ENCODE measurements at regions not wholly inside any gene's neighbourhood (a gene's known extent, or its start where the extent isn't known, plus 50 kb on each side); places are given as distances from the start of the nearest gene placed in this dataset.
"Not testable (repeated sequence)": the region's sequence is repeated elsewhere in the genome, so short reads cannot be mapped to it uniquely, and the experiment has no call there.

DNA sequence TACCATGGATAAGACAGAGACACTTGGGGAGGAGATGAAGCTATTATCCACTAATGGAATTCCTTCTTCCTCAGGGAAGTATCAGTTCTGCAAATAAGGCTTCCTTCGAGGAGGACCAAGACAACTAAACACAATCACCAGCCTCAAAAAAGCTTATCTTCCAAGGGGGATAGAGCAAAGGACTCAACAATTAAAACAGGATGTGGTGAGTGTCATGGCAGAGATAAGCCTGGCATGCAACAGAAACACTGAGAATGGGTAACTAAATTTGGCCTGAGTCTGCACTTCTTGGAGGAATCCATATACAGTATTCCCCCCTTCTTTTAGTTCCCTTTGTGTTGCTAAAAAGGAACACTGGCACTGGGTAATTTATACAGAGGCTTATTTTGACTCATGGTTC is 1285.2 kb downstream of the GATA3 start:
- TF ChIP-seq, protein P1, sequence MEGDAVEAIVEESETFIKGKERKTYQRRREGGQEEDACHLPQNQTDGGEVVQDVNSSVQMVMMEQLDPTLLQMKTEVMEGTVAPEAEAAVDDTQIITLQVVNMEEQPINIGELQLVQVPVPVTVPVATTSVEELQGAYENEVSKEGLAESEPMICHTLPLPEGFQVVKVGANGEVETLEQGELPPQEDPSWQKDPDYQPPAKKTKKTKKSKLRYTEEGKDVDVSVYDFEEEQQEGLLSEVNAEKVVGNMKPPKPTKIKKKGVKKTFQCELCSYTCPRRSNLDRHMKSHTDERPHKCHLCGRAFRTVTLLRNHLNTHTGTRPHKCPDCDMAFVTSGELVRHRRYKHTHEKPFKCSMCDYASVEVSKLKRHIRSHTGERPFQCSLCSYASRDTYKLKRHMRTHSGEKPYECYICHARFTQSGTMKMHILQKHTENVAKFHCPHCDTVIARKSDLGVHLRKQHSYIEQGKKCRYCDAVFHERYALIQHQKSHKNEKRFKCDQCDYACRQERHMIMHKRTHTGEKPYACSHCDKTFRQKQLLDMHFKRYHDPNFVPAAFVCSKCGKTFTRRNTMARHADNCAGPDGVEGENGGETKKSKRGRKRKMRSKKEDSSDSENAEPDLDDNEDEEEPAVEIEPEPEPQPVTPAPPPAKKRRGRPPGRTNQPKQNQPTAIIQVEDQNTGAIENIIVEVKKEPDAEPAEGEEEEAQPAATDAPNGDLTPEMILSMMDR (IDR thresholded peaks at IDR 0.05): no peak
- no peaks in the 10 kb centered on the region for H3K36me3 Mint-ChIP-seq (ENCODE audit: low read depth)
- H3K27ac Mint-ChIP-seq: no peak overlapping the region
- no peaks in the 10 kb centered on the region for H3K4me1 Mint-ChIP-seq
- H3K4me3 Mint-ChIP-seq: no peak overlapping the region
- DNase-seq: no peak
- peaks cover 9% of the 10 kb centered on the region for H3K27me3 Mint-ChIP-seq (ENCODE audit: low read depth, poor library complexity)
- H3K9me3 Mint-ChIP-seq: peaks cover 2% of the 10 kb centered on the region

GRCh38 chr10:9342885-9343570 is 1288.5 kb downstream of the GATA3 start:
- no peak for DNase-seq
- TF ChIP-seq, protein P1 (IDR thresholded peaks at IDR 0.05): peak; percentile 85
- Mint-ChIP-seq H3K4me1 (no peaks in the 10 kb centered on the region), H3K27me3 (ENCODE audit: low read depth, poor library complexity) (peaks cover 9% of the 10 kb centered on the region), H3K4me3 (no peak overlapping the region), H3K27ac (no peak overlapping the region), H3K36me3 (ENCODE audit: low read depth) (no peaks in the 10 kb centered on the region), H3K9me3 (peaks cover 29% of the 10 kb centered on the region)

DNA sequence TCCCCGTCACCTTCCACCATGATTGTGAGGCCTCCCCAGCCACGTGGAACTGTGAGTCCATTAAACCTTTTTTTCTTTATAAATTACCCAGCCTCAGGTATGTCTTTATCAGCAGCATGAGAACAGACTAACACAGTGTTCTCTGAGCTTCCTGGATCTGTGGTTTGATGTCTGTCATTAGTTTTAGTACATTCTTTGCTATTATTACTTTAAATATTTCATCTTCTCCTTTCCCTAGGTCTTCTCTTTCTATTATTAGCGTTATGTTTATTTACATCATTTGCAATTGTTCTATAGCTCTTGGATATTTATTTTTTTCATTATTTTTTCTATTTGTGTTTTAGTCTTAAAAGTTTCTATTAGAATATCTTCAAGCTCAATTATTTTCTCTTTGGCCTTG is 1293.4 kb downstream of the GATA3 start:
- H3K27me3 Mint-ChIP-seq (ENCODE audit: low read depth, poor library complexity); H3K4me3 Mint-ChIP-seq; H3K4me1 Mint-ChIP-seq; DNase-seq; H3K36me3 Mint-ChIP-seq (ENCODE audit: low read depth); H3K27ac Mint-ChIP-seq: not testable (repeated sequence)
- peaks cover 33% of the 10 kb centered on the region for H3K9me3 Mint-ChIP-seq

DNA sequence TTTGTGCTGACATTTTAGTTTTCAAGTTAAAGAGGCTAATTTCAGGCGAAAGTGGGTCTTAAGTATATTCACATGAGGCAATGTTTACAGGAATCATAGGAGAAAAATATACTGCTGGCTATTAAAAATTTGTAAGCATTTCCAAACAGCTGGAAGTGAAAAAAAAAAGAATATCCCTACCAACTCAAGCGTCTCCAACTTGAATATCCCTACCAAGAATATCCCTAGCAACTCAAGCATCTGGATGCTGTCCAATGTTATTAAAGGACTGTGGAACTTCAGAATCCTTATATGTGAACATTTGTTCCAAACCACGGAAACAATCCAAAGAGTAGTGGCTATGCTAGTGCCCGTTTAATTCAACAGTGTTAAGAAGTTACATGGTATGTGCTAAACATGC is 1303.0 kb downstream of the GATA3 start:
- Mint-ChIP-seq H3K27me3 (ENCODE audit: low read depth, poor library complexity) (peaks cover 5% of the 10 kb centered on the region), H3K4me1 (no peaks in the 10 kb centered on the region), H3K9me3 (no peaks in the 10 kb centered on the region), H3K36me3 (ENCODE audit: low read depth) (no peaks in the 10 kb centered on the region), H3K4me3 (no peak overlapping the region), H3K27ac (no peak overlapping the region)
- no peak for DNase-seq
- TF ChIP-seq, protein P1 (IDR thresholded peaks at IDR 0.05): no peak

DNA sequence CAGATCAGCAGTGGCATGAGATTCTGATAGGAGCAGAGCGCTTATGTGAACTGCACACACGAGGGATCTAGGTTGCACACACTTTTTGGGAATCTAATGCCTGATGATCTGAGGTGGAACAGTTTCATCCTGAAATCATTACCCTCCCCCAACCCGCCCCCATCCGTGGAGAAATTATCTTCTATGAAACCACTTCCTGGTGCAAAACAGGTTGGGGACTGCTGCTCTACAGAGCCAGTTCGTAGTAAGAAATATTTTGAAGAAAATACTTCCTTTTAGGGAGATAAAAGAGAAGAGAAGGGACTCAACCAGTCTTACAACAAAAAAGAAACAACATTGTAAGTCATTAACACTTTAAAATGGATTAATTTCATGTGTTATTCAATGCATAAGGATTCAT is 1308.2 kb downstream of the GATA3 start:
- Mint-ChIP-seq H3K27me3 (ENCODE audit: low read depth, poor library complexity) (peaks cover 6% of the 10 kb centered on the region), H3K4me3 (no peak overlapping the region), H3K36me3 (ENCODE audit: low read depth) (no peaks in the 10 kb centered on the region), H3K4me1 (no peaks in the 10 kb centered on the region), H3K27ac (no peak overlapping the region), H3K9me3 (no peaks in the 10 kb centered on the region)
- TF ChIP-seq, protein P1 (IDR thresholded peaks at IDR 0.05): no peak
- no peak for DNase-seq

DNA sequence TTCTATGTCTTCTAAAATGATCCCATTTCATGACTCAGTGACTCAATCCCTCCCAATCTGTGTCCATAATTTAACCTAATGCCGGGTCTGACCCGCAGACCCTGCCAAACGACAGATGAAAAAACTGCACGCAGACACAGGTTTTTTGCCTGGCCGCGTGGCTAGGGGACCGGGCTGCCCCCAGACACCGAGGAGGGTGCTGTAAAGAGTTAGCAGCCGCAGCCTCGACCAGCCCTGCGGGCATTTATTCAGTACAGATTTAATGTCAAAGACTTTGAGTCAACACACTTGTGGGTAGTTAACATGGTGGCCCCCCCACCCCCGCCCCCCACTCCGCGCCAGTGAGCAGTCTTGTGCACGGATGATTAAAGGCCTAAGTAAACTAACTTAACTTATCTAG is 1324.7 kb downstream of the GATA3 start:
- Mint-ChIP-seq H3K27ac (no peak overlapping the region), H3K36me3 (ENCODE audit: low read depth) (no peaks in the 10 kb centered on the region), H3K27me3 (ENCODE audit: low read depth, poor library complexity) (peaks cover 5% of the 10 kb centered on the region), H3K4me3 (no peak overlapping the region), H3K9me3 (peaks cover 12% of the 10 kb centered on the region), H3K4me1 (peaks cover 13% of the 10 kb centered on the region)
- DNase-seq: no peak
- TF ChIP-seq, protein P1 (IDR thresholded peaks at IDR 0.05): no peak

Data from nephron progenitor cell (in vitro differentiated cells).